CD4-positive, alpha-beta T cell treated with Interleukin-6 at 100 ng/mL for 8 hours (primary cell): ENCODE measurements at regions not wholly inside any gene's neighbourhood (a gene's known extent, or its start where the extent isn't known, plus 50 kb on each side); places are given as distances from the start of the nearest gene placed in this dataset.
"Not testable (repeated sequence)": the region's sequence is repeated elsewhere in the genome, so short reads cannot be mapped to it uniquely, and the experiment has no call there.

Source experiments
- DNase-seq: peaks from one replicate; pipeline ENCODE4 v3.0.0-alpha.2; 2020; ENCODE audit warnings: mixed read lengths, low spot score

- DNase-seq, result no peak
Observed at GRCh38 chr6:11384531-11385309, 152.3 kb upstream of the NEDD9 start.

- DNase-seq, result peak; percentile 82
Observed at GRCh38 chr6:11381801-11382513, 149.5 kb upstream of the NEDD9 start.

GRCh38 chr6:11380969-11381744, 148.7 kb upstream of the NEDD9 start:
- no peak for DNase-seq

DNA sequence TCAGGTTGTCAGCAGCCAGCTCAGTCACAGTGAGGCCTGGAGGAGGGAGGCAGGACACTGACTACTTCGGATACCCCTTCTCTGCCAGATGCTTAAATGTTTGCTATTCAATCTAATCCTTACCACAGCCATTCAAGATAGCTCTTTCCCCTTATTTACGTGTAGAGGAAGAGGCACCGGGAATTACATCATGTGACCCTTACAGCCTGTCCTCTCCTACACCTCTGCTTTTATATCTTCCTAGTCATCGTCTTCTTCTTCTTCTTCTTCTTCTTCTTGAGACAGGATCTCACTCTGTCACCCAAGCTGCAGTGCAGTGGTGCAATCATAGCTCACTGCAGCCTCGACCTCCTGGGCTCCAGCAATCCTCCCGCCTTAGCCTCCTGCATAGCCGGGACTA, 148.1 kb upstream of the NEDD9 start:
- DNase-seq, result no peak

GRCh38 chr6:11379805-11380204, 147.3 kb upstream of the NEDD9 start:
- DNase-seq, result no peak

DNA sequence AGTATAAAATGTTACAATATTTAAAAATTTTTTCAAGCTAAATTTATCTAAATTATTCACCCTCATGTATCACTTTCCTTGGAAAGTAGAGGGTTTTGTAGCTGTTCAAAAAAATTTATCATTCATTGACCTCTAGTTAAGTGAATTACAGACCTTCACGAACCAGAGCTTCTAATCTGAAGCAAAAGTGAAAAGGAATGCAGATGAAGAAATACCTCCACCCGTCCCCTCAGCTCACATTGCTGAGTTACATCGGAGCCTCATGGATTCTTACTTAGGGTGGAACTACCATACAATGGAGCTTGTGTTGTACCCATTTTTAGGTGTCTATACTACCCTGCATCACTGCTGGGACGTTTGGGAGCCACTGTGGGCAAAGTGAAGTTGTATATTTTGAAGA, 146.2 kb upstream of the NEDD9 start:
- no peak for DNase-seq

- no peak for DNase-seq
Observed at GRCh38 chr6:11374036-11375010, 141.9 kb upstream of the NEDD9 start.

- DNase-seq, result no peak
Observed at GRCh38 chr6:11373208-11373607, 140.7 kb upstream of the NEDD9 start.

DNA sequence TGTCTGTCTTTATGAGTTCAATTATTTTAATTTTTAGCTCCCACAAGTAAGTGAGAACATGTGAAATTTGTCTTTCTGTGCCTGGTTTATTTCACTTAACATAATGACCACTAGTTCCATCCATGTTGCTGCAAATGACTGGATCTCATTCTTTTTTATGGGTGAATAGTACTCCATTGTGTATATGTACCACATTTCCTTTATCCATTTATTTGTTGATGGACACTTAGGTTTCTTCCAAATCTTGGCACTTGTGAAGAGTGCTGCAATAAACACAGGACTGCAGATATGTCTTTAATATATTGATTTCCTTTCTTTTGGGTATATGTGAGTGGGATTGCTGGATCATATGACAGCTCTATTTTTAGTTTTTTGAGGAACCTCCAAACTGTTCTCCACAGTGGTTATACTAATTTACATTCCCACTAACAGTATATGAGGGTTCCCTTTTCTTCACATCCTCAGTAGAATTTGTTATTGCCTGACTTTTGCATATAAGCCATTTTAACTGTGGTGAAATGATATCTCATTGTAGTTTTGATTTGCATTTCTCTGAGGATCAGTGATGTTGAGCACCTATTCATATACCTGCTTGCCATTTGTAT, 139.8 kb upstream of the NEDD9 start:
- DNase-seq, result not testable (repeated sequence)

DNA sequence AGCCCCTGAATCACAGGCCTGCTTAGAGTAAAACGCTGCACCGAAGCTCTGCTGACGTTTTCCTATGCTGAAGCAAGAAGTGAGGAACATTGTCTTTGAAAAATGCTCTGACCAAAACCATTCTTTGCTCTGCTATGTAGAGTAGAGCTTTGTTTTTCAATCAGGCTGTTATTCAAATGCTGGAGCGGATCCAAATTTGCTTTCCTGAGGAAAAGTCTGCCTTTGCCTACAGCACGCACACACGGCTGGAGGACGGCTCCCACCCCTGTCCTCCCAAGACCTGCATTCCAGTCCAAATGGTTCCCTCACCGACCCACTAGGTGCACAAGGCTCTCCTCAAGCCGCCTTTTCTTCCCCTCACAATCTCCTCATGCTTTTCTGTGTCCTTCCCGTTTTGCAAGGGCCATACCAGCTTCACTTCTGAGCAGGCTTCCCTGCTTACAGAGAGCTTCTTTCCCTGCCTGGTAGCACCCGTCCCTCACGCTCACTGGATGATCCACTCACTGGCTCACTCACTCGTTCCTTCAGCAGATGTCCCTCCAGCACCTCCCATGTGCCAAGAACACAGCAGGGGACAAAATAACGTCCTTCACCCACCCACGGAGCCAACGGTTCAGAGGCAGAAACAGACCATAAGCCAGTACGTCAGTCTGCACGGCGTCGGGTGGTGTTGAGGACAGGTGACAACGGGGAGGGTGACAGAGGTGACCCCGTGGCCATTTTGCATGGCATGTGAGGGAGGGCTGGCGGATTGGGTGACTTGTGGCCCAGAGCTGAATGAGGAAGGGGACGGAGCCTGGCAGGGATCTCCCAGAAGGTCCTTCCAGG, 137.9 kb upstream of the NEDD9 start:
- no peak for DNase-seq

DNA sequence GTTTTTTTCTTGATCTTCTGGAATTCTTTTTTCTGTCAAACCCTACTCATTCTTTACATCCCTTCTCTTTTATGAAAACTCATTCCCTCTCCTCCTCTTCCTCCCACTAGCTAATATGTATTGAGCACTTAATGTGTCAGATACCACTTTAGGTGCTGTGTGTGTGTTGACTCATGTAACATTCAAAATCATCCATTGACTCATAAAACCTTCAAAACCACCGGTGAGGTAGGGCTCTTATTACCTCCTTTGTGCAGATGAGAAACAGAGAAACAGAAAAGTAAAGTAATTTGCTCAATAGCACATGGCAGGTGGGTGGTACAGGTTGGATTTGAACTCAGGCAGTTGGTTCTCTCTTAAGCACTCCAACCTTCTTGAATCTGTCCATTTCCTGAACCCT, 136.3 kb upstream of the NEDD9 start:
- DNase-seq, result no peak

DNA sequence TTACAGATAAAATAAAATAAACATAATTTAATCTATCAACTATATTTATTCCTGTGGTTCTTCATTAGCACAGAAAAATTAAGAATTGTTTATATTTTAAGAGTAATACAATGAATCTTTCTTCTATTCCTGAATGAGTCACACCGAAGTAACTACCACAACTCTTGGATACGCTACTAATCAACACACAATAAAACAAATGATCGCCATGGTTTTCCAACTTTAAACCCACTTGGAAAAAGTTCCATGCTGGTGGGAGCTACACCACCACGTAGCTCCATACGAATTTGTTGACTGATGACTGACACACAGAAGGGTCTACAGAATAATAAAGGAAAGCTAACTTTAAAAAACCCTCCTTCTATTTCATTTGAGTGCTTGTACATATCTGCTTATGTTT, 135.8 kb upstream of the NEDD9 start:
- no peak for DNase-seq

- DNase-seq, result no peak
Observed at GRCh38 chr6:11367638-11368199, 135.3 kb upstream of the NEDD9 start.

- DNase-seq, result no peak
Observed at GRCh38 chr6:11366934-11367637, 134.6 kb upstream of the NEDD9 start.

GRCh38 chr6:11366183-11366933, 133.9 kb upstream of the NEDD9 start:
- peak; percentile 29 for DNase-seq

DNA sequence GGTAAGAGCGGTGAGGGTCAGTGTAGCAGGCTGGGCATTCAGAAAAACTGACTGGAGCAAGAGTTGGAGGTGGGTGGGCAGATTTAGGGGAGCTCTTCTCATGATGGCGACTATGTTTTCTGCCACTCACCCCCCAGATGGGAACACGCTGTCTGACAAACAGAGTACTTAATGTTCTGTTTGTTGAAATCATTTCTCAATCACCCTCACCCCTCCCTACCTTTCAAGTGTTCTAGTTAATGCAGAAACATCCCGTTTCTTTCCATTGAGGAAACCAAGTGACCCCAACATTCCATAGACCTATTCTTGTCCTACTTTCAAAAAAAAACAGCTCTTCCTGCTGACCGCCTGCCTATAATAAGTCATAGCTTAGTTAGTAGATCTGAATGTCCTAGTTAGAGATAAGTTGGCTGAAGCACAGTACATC, 132.5 kb upstream of the NEDD9 start:
- DNase-seq, result no peak

DNA sequence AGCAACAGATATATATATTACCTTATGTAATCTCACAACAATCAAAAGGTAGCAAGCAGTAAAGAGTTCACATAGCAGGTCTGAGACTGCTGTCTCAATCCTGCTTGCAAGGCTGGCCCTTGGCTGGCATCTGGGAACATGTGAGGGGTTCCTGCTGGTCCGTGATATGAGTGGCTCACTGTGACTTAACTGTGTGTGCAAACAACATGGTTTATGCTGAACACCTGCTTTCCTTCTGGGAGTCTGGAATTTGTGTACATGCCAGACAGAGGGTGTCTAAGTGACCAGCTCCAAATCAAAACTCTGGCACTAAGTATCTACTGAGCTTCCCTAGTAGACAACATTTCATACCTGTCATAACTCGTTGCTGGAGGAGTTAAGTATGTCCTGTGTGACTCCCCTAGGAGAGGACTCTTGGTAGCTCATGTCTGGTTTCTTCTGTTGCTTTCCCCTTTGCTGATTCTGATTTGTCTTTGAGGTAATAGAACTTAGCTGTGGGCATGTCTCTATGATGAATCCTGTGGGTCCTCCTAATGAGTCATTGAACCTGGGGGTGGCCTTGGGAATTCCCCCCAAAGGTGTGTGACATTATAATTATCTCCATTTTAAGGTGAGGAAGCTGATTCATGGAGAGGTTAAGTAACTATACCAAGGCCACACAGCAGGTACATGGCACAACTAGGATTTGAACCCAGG, 131.6 kb upstream of the NEDD9 start:
- DNase-seq, result peak; percentile 27

- no peak for DNase-seq
Observed at GRCh38 chr6:11362564-11362963, 130.1 kb upstream of the NEDD9 start.
